Activated effector memory CD4-positive, alpha-beta T cell treated with anti-CD3 and anti-CD28 coated beads, Interleukin-2, amount 50 U/mL, for 16 hours (primary cell): ENCODE measurements at regions not wholly inside any gene's neighbourhood (a gene's known extent, or its start where the extent isn't known, plus 50 kb on each side); places are given as distances from the start of the nearest gene placed in this dataset.

ENCODE experiments used
- DNase-seq: peaks from one replicate; pipeline ENCODE4 v3.0.0-alpha.2; 2020

DNA sequence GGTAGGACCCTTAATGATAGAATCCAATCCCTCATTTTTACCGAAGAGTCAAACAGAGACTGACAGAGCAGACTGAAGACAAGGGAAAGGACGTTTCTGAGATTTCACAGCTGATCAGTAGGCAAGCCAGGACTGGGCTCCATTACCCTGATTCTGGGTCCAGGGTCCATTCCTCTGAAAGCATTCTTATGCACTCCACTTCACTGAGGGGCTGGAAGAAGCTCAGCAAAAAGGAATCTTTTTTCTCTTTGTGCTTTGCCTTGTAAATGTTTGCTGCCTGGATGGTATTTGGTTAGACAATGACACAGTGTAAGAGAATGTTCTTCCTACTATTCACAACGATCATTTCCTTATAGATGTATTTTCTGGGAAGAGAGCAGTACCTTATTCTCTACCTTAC is 331.3 kb upstream of the PROX1 start:
- DNase-seq: no peak

DNA sequence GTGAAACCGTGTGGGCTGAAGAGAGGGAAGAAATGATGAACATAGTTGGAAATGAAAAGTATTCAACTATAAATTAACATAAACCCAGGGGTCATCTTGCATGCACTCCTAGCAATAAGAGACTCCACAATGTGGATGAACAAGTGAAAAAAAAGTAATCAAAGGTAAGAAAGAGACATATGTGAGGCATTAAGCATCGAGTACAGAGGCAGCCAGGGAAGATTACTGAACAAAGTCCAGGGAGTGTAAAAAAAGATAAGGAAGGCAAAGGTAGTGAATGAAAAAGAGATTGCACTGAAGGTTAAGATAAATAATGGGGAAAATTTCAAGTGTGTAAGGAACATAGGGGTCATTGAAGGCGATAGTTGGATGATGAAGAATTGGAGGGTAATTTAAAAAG is 330.8 kb upstream of the PROX1 start:
- DNase-seq: no peak

DNA sequence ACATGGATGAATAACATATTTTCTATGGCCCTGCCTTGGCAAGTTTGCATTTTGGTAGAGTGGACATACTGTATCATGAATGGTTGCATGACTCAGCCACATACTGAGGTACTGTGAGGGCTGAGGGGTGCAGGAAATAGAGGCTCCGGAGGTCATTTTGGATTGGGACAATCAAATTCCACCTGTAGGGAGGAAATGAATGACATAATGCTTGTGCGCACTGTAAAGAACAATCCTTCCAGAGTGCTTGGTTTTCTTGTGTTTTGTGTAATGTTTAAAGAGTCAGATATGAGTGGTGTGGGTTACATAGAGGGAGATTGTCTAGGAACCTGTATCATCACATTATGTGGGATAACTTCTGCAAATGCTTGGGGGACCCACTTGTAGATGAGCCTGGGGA is 329.9 kb upstream of the PROX1 start:
- DNase-seq: no peak

DNA sequence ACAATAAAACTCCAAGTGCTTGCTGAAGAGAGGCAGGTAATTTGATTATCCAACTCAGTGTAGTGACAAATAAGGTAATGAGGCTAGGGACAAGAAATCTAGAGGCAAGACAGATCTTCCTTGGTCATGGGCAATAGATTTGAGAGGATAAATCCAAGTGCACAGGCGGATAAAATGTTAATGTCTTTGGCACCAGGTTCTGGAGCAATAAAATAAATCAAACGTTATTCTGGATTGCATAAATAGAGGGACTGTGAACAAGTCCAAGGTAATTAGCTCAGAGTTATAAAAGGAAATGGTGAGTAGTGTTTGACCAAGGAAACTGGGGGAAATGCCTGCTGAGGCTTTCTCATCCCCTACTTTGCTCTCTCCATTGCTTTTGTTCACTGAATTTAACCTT is 329.3 kb upstream of the PROX1 start:
- DNase-seq: no peak

DNA sequence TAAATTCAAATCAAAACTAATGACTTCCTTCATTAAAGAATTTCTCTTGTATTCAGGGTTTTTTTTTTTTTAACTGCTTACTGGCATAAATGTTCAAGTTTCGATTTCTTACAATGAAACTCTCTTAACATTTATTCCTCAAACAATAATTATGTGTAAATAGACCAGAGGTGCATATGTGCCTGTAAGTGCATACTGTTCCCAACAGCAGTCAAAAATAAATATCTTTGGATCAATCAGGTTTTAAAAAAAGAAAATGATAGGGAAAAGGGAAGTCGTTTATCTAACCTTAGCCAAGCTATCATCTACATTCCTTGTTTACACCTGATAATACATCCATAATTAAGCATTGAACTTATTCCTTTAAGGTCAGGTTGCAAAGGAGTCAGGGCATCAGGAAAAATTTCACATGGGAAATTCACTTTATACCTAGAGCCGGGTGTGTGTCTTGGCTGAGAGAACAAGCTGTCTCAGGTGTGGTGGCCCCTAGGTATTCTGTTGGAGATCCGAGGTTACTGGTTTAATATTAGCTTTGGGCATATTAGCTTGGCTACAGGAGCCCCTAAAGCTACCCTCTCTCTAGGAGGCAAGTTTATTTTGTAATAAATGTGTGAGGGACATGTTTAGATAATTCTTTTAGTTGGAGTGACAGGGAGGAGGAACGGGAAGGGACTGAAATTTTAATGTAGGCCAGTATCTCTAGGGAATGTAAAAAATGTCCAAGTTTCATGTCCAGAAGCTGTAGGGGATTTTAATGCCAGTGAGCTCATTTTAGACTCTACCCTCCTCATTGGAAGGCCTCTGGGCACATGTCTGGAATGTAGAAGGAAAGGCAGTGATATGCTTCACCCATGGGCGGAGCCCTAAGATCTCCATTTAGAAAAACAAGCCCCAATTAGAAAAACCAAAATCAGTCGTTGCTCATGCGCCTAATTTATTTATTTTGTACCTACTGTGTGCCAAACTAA is 327.9 kb upstream of the PROX1 start:
- no peak for DNase-seq

DNA sequence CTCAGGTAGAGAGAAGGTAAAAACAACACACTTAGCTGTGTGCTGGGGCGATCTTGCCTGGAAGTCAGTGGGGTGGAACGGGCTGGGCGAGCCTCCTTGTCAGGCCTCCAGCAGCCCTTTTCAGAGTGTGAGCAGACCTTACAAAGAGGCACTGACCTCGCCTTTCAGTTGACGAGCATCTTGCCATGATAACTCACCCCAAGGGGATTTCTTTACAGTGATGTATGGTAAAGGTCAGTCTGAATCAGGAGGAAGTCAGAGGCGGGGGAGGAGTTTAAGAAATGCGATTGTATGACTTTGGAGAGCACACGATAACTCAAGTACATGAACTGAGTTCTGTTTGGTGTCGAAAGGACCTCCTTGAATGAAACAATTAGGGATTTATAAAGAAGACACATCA is 326.5 kb upstream of the PROX1 start:
- no peak for DNase-seq

DNA sequence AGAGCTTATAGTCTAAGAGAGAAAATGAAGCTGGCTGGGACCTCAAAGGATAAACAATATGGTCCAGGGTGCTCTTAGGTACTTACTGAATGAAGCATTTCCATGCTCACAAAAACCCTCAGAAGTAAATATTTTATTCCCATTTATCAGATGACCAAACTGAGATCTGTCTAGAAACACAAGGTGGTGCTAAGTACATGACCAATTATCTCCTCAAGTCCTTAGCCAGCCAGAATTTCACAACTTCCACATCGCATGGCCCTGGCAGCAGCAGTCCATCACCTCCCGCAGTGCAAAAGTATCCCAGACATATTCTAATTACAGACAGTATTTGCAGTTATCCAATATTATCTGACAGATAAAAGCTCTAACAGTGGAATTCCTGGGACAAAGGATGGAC is 321.7 kb upstream of the PROX1 start:
- DNase-seq: no peak

DNA sequence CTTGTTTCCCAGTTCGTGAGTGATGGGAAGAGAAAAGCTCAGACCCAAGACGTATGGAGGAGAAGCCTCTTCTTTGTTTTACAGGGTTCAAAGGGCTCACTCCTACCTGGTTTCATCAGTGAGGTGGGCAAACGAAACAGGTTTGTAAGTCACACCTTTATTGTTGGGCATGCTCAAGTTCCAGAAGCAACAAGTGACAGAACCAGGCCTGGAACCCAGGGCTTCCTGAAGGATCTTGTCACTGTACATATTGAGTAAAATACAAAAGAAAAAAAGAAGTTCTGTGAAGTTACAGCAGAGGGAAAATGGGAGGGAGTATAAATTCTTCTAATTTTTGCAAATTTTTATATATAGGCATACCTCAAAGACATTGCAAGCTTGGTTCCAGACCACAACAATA is 320.9 kb upstream of the PROX1 start:
- DNase-seq: no peak

DNA sequence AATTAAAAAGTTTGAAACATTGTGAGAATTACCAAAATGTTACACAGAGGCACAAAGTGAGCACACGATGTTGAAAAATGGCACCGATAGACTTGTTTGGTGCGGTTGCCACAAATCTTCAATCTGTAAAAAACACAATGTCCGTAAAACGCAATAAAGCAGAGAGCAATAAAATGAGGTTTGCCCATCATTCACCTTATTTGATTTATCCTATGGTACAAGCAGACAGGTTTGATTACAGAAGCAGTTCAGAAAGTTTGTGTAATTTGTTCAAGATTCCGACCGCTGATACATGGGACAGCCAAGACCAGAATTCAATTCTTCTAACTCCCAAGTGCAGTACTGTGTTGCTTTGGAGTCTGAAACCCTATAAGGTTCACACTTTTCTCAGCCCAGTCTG is 318.3 kb upstream of the PROX1 start:
- DNase-seq: no peak

DNA sequence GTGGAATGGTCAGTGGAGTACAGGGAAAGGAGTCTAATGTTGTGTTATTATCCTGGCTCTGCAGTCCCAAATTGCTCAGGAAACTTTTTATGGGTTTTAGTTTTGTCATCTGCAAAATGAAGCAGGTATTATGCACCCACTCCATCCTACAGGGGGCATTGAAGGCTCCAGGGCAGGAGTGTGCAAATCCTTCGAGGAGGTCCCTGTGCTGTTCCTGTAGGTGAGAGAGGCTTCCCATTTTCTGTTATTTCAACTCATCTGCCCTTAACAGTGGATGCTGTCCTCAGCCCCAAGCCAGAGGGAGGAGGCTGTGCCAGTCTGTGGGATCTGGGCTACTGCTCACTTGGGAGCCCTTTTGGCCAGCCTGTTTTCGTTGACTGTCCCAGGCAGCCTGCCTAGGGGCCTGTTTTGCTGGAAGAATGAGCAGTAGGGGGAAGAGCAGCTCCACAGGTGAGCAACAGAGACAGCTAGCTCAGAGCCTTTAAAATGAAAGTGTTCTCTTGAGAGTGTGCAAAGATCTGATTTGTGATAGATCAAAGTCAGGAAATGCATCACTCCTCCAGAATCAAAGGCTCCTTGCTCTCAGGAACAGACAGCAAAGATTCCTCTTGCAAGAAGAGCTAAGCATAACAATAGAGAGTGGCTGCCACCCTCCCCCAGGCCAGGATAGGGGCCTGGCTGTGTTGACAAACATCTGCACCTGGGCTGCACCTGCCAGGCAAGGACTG is 317.6 kb upstream of the PROX1 start:
- DNase-seq: no peak

DNA sequence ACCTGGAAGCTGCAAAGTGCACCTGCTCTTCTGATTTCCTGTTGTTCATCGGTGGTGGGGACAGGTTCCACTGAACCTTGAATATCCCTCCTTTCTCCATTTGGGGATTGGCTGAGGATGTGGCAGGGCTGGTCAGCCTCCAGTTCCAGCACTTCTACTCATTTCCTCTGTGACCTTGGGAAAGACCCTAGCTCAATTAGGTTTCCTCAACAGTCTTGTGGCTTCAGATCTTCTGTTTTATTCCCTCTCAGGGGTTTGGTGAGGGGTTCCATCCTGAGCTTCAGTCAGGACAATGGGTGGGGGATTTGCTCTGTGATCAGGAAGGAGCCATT is 317.1 kb upstream of the PROX1 start:
- no peak for DNase-seq

DNA sequence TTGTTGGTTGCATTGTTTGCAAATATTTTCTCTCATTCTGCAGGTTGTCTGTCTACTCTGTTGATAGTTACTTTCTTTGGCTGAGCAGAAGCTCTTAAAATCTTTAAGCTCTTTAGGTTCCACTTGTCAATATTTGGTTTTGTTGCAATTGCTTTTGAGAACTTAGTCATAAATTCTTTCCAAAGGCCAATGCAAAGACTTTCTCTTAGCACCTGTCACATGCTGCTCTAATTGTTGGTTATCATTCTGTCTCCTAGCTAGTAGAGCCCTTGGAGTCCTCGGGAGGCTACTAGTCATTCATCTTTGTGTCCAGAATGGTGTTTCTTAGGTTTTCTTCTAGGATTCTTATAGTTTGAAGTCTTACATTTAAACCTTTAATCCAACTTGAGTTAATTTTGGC is 312.7 kb upstream of the PROX1 start:
- no peak for DNase-seq

DNA sequence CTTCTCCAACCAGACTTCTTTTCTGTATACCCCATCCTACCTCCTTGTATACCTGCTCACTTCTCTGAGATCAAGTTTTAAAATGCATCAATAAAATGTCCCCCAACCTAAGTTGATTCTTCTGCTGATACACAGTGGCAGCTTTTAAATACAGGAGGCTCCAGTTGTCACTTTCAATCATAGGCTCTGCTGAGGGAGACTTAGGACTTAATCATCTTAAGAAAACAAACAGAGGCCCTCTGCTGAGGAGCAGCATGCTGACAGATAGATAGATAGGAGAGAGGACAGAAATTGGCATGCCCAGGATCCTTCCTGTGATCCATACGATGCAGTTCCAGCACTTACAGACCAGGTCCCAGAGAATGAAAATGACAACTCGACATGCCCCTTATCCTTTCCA is 311.0 kb upstream of the PROX1 start:
- no peak for DNase-seq

DNA sequence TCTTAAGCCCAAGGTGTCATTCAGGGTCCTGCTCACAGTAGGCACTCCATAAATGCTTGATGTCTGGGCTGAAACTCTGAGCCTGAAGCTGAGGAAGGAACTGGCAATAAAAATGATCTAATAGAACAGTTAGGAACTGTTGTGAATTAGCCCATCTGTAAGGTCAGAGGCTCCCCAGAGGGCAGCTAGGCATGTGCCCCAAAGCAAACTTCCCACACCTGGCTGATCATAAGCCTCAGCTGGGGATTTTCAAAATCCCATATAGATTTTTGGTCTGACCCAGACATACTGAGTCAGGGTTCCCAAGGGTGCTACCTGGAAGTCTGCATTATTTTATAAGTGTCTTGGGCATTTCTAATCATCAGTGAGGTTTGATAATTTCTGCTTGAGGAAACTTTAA is 309.4 kb upstream of the PROX1 start:
- DNase-seq: no peak

DNA sequence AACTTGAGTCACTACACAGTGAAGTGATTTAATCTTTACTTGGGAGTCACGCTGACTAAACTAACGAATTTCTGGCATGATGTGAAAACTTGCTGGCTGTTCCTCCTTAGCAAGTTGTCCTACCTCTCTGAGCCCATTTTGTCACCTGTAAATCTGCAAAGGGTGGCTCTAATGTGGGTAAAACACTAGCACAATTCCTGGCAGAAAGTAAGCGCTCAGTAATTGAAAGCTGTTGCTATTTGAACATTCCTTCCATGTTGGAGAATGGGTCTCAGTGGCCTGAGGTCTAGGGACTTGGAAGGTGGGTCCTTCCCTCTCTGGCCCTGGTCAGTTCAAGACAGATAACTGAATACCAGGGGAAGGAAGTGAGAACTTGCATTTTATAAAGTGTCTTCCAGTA is 309.0 kb upstream of the PROX1 start:
- no peak for DNase-seq

DNA sequence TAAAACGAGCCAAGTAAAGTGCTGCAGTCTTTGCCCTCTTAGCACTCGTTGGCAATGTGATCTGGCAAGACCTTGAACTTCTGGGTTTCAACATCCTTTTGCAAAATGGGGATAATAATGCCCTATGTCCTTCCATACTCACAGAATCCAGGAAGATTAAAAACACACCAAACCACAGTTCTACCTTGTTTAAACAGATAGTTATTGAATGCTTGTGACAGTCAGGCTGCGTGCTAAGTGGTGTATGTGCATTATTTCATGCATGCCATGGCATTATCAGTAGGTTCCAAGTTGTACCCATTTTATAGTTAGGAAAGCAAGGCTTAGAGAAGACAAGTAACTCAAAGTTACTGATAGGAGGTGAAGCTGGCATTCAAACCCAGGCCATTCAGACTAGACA is 308.6 kb upstream of the PROX1 start:
- no peak for DNase-seq

DNA sequence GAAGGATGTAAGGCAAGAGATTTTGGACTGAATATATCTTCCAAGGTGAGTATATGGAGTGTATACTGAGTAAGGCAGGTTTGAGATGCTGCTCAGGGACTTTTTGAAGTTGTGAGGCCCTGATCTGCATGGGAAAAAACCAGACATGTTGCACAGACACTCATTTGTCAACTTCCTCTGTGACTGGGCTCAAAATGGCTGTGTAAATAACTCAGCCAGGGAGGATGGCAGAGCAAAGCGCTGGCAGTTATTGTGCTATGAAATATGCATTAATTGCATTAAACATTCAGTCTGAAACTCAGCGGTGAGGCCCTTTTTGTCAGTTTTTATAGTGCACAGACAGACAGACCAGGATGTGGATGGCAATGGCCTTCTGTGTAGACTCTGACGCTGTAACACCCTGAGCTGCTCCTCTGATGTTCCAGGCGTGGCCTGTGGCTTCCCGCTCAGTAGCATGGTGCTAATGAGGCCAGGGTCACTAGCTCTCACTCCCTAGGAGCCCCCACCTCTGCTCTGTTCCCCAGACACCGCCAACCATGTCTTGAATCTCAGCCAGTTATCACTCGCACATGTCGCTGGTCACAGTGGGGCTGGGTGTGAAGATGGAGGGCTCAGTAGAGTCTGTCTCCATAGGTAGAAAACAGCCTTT is 307.0 kb upstream of the PROX1 start:
- no peak for DNase-seq

DNA sequence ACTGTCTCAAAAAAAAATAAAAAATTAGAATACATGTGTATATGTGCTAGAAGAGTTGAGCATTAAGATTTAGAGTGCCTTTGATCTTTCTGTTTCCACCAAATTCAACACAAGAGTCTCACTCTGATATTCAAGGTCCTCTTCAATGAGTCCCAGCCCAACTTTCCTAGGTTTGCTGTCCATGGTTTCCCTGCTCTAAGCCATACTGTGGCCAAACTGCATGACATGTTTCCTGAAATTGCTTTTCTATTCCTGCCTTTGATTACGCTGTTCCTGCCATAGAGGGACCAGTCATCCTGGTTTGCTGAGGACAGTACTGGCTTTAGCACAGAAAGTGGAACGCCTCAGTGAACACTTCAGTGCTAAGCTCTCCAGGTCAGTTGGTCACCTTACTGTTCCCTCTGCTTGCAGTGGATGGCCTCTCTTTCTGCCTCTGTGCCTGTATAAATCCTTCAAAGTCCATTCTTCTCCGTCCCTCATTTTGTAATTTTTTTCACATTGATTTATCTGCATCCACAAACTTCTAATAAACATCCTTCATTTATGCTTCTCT is 305.9 kb upstream of the PROX1 start:
- DNase-seq: no peak

DNA sequence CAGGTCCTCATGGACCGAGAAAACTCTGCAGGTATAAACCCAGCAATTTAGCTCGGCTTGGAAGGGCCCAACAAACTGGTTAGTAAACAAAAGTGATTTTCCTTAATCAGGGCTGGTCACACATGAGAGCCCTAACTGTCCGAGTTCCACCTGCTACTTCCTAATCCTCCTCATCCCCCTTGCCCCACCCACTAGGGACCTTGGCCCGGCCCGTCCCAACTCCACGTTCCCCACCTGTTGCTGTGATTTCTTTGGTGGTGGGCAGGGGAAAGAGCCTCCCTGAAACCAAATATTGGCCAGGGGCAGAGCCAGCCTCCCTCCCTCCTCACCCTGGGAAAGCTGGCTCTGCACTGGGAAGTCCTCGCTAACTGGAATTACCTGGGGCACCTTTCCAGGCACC is 304.2 kb upstream of the PROX1 start:
- DNase-seq: no peak

DNA sequence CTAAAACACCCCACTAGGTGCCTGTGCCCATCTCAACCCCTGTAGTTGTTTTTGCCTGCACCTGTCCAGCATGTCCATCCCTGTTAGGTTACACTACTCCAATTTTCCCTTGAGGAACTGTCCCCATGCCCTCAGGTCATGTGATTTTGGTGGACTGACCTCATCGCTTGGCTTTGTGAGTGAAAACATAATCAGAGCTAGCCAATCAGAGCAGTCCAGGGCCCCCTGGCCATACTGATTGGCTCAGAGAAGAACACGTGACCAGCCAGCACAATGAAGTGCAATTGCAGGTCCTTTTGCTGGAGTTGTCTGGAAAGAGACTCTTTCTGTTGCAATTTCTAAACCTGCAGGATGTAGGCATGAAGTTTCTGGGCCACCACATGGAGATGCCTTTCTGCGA is 303.3 kb upstream of the PROX1 start:
- no peak for DNase-seq

DNA sequence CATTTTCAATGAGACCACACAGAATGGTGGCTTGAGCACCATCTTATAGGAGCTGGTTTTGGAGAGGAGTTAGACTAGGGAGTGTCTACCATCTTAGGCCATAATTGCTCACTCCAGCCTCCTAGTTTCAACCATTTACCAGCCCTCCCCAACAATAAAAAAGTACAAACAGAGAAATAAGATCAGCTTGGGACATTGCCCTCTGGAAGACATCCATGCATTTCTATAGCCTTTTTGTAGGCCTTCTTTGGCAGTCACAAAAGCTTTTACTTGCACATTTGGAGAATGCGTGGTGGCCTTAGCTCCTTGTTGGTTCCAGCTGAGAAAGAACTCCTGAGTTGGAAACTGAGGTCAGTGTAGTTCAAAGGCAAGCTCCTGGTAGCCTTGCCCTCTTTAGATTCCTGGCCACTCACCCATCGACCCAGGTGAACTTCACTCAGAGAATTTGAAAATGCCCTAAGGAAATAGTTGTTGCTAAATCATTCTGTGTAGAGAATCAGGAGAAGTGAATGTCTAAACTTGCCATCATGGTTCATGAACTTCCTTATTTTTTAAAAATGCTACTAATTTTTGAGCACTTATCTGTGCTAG is 301.7 kb upstream of the PROX1 start:
- no peak for DNase-seq

DNA sequence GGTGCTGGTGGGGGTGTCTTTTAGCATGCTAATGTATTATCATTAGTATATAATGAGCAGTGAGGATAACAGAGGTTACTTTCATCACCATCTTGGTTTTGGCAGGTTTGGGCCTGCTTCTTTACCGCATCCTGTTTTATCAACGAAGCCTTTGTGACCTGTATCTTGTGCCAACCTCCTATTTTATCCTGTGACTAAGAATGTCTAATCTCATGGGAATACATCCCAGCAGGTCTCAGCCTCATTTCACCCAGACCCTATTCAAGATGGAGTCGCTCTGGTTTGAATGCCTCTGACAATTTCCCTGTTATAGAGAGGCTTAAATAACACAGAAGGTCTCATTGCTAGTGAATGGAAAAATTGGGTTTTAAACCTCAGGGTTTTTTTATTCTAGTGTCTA is 300.8 kb upstream of the PROX1 start:
- DNase-seq: no peak

DNA sequence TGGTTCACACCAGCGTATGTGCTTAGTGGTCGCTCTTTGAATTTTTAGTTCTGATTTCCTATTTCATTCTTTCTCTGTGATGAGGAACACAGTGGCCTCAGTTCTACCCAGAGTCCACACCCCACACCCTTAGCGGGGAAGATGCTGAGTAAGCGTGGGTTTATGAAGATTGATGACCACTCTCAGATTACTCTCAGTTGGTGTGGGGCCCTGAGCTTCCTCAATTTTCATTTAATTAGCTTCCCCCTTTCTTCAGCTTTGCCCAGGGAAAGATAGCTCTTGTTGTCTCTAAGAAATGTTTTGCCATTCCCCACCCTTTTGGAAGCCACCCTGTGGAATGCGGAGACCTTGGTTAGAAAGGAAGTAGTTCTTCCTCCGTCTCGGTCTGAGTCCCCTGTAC is 299.9 kb upstream of the PROX1 start:
- DNase-seq: no peak
